ENCODE measurements at regions not wholly inside any gene's neighbourhood (a gene's known extent, or its start where the extent isn't known, plus 50 kb on each side); places are given as distances from the start of the nearest gene placed in this dataset.
A peak's percentile ranks its signal among the peaks of the same experiment; 100 is the strongest.
"Not testable (repeated sequence)": the region's sequence is repeated elsewhere in the genome, so short reads cannot be mapped to it uniquely, and the experiment has no call there.

GRCh38 chr2:71971493-71971892 is 176.2 kb downstream of the CYP26B1 start:
- peak; percentile 9 to 44 for DNase-seq
- no peak for TF ChIP-seq POLR2A (IDR thresholded peaks at IDR 0.05; ENCODE audit: low read length)

GRCh38 chr2:71965530-71965929 is 182.1 kb downstream of the CYP26B1 start:
- DNase-seq, result no peak
- no peak for TF ChIP-seq POLR2A (IDR thresholded peaks at IDR 0.05; ENCODE audit: low read length)
- TF ChIP-seq GATA1 (IDR thresholded peaks at IDR 0.05; ENCODE audit: low read depth, low read length), result no peak

GRCh38 chr2:71962911-71963694 is 184.6 kb downstream of the CYP26B1 start:
- TF ChIP-seq GATA1 (IDR thresholded peaks at IDR 0.05; ENCODE audit: low read depth, low read length) (no peak), POLR2A (IDR thresholded peaks at IDR 0.05; ENCODE audit: low read length) (no peak)
- DNase-seq, result no peak

- TF ChIP-seq POLR2A (IDR thresholded peaks at IDR 0.05; ENCODE audit: low read length), result no peak
- DNase-seq, result no peak
Measured at GRCh38 chr2:71962350-71962749, 185.3 kb downstream of the CYP26B1 start.

- no peak for DNase-seq
- no peak for TF ChIP-seq GATA1 (IDR thresholded peaks at IDR 0.05; ENCODE audit: low read depth, low read length)
- no peak for TF ChIP-seq POLR2A (IDR thresholded peaks at IDR 0.05; ENCODE audit: low read length)
Measured at GRCh38 chr2:71961289-71962027, 186.2 kb downstream of the CYP26B1 start.

- DNase-seq, result no peak
- no peak for TF ChIP-seq POLR2A (IDR thresholded peaks at IDR 0.05; ENCODE audit: low read length)
- no peak for TF ChIP-seq GATA1 (IDR thresholded peaks at IDR 0.05; ENCODE audit: low read depth, low read length)
Measured at GRCh38 chr2:71959494-71959893, 188.2 kb downstream of the CYP26B1 start.

GRCh38 chr2:71958426-71958825 is 189.2 kb downstream of the CYP26B1 start:
- DNase-seq, result not testable (repeated sequence)

- DNase-seq, result no peak
- TF ChIP-seq POLR2A (IDR thresholded peaks at IDR 0.05; ENCODE audit: low read length), result no peak
- no peak for TF ChIP-seq GATA1 (IDR thresholded peaks at IDR 0.05; ENCODE audit: low read depth, low read length)
Measured at GRCh38 chr2:71952572-71953188, 195.0 kb downstream of the CYP26B1 start.

- no peak for DNase-seq
- TF ChIP-seq POLR2A (IDR thresholded peaks at IDR 0.05; ENCODE audit: low read length) (no peak), GATA1 (IDR thresholded peaks at IDR 0.05; ENCODE audit: low read depth, low read length) (no peak)
Measured at GRCh38 chr2:71951718-71952404, 195.8 kb downstream of the CYP26B1 start.

- TF ChIP-seq POLR2A (IDR thresholded peaks at IDR 0.05; ENCODE audit: low read length) (no peak), GATA1 (IDR thresholded peaks at IDR 0.05; ENCODE audit: low read depth, low read length) (no peak)
Measured at GRCh38 chr2:71951083-71951468, 196.6 kb downstream of the CYP26B1 start.

GRCh38 chr2:71950256-71951082 is 197.2 kb downstream of the CYP26B1 start:
- no peak for DNase-seq
- TF ChIP-seq GATA1 (IDR thresholded peaks at IDR 0.05; ENCODE audit: low read depth, low read length) (no peak), POLR2A (IDR thresholded peaks at IDR 0.05; ENCODE audit: low read length) (no peak)

More at GRCh38 chr2:71951083-71951468, 196.6 kb downstream of the CYP26B1 start:
- no peak for DNase-seq

GRCh38 chr2:71949537-71949798 is 198.2 kb downstream of the CYP26B1 start:
- TF ChIP-seq POLR2A (IDR thresholded peaks at IDR 0.05; ENCODE audit: low read length) (no peak), GATA1 (IDR thresholded peaks at IDR 0.05; ENCODE audit: low read depth, low read length) (no peak)
- no peak for DNase-seq

GRCh38 chr2:71948781-71949536 is 198.7 kb downstream of the CYP26B1 start:
- TF ChIP-seq GATA1 (IDR thresholded peaks at IDR 0.05; ENCODE audit: low read depth, low read length), result no peak
- TF ChIP-seq POLR2A (IDR thresholded peaks at IDR 0.05; ENCODE audit: low read length), result no peak
- no peak for DNase-seq
